ENCODE measurements at regions not wholly inside any gene's neighbourhood (a gene's known extent, or its start where the extent isn't known, plus 50 kb on each side); places are given as distances from the start of the nearest gene placed in this dataset.

DNA sequence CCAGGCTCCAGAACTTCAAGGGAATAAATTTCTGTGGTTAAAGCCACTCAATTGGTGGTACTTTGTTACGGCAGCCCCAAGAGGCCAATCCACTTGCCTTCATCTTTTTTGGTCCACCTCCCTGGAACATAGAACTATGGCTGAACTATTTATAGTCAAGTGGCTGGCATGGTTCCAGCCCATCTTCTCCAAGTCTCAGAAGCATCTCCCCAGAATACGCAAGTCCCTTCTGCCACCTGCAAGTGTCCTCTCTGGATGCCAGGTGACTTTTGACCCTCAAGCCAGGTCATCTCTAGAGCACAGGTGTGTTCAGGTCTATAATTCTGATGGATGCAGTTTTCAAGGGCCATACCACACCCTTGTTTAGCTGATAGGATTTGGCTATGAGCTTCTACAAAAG is 371.5 kb downstream of the AACS start:
- no peak for DNase-seq

DNA sequence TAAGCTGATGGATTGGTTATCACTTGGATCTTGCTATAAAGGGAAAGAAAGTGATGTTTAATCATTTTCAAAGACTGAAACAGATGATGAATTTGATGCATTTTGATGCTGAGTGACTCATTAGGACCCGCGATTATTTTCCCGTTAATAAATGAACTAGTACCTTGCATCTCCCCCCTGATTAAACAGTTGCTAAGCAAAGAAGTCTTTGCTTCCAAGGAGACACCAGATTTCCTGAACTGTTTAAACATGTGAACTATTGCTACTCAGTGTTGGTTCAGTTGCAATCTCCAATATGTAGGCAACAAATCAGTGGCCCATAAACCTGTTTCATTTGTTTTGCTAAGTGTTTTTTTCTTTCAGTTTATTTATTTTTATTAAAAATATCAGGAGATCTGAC is 375.2 kb downstream of the AACS start:
- DNase-seq: no peak

DNA sequence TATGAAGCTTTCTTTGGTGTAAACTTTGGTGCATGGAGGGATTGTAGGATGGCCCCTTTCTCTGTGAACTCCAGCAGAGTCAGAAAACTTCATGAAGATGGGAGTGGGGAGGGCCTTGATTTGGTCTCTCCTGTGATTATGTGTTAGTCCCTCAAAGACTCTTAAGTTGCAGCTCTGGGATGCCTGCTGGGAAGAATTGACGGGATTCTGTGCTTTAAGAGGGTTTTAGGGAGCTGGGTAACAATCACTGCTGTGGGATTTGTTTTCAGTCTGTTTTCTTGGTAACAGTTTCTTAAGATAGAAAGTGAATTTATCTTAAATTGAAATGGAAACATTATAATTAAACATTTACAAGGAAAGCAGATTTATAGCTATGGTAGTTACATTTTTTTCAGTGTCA is 378.1 kb downstream of the AACS start:
- no peak for DNase-seq

DNA sequence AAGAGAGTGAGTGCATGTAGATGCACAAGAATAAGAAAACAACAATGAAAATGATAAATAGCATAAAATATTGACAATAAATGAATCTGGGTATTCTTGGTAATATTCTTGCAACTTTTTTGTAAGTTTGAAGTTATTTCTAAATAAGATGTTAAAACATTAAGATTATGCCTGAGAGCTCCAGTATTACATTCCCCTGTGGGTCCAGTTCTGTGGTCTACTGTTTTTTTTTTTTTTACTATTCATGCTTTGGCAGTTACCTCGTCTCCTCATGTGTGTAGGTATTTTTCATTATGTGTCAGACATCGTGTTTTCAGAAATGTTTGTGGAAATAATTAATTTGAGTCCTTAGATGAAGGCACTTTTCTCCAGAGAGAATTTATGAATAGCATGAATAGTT is 386.2 kb downstream of the AACS start:
- DNase-seq: no peak

DNA sequence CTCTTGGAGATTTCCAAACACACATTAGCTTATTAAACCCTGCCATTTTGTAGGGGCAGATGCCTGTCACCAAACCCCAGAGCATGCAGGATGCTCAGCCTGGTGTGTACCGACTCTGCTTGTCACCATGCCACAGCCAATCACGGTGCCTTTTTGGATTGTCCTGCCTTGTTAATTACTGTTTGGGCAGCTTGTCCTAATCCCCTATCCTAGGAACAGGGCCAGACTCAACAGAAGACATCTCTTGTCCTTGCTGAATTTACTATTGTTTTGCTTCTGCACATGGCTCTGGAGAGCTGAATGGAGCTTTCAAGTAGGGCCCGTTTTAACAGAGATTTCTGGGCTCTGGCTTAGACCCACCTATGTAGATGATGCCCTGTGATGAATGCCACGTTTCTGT is 388.5 kb downstream of the AACS start:
- DNase-seq: no peak

DNA sequence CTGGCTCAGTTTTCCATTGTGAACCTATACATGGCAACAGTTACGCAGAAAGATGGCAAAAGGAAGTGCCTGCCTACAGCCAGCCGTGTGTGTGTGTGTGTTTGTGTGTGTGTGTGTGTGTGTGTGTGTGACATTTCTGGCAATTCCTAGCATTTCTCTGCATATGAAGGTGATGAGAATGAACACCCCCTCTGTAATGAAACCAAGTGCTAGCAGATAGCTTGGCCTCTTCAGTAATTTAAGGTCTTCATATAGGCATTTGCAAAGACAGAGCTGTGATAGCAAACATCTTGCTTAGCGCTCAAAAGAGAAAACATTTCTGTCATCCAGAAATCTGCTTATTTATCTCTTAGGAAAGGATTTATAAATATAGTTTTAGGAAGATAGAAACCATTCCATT is 389.1 kb downstream of the AACS start:
- no peak for DNase-seq

DNA sequence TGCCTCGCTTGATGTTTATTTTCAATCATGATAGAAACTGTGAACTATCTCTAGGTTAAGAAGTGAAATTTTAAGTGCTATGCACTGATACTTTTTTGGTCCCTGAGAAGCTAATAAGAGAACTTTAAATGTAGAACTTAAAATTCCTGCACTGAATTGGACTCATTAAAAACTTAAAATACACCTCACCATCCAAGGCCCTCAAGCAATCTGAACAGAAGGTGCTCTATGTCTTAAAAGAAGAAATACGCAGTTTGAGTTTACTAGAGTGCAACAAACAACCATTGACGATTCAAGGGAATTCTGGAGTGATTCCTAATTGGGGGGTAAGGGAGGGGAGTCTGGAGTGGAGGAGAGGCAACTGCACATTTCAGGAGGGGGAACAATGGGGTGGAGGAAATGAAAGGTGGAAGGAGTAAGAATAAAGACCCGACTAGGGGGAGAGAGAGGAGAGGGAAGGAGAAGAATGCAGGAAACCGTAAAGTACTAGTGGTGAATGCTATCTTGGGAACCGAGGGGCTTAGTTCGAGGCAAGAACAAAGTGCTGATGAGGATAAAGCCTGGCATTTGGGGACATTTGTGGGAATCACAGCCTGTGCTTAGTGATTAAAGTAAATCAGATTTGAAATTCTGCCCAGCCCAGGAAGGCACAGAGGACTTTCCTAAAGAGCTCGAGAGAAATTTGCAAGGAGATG is 389.7 kb downstream of the AACS start:
- DNase-seq: no peak

DNA sequence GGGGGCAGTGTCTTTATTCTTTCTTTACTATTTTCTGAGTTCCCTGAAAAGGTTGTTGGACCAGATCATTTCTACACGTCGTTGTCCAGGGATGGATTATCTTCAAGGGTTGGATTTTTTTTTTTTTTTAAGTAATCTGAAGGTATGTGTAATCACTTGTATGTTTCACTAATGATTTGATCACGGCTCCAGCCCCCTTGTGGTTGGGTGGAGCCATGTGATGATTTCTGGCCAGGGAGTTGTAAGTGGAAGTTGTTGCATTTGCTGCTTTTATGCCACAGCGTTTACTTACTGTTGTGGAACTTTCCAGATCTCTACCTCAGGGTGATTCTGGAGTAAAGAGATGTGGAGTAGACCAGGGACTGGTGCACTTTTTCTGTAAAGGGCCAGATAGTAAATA is 390.3 kb downstream of the AACS start:
- no peak for DNase-seq

DNA sequence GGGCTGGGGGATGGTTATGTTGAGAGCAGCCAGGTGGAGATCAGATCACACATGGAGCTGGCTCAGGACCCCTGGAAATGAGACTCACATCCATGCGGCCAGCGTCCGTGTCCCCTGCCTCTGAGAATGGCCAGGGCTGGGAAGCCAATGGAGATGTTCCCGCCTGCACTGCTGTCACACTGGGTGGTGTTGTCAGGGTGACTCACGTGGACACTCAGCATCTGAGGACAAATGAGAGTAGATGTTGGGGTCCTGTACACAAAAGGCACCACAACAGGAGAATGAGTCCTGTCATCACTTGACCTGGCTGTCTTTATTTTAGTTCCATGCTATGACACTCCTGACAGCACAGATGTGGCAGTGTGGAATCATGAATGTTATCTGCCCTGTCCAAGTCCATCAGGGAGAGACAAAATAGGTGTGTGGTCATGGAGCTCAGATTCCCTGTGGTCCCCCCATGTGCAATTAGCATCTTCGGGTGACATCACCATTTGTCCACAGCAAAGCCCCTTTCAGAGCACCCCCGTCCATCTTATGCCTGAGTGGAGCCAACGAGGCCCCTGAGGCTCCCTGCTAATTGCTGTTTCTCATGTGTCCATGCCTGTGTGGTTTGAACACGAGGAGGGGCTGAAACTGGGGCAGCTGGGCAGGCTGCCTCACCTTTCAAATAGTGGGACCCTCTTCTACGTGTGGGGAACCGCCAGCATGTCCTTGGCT is 393.5 kb downstream of the AACS start:
- no peak for DNase-seq

DNA sequence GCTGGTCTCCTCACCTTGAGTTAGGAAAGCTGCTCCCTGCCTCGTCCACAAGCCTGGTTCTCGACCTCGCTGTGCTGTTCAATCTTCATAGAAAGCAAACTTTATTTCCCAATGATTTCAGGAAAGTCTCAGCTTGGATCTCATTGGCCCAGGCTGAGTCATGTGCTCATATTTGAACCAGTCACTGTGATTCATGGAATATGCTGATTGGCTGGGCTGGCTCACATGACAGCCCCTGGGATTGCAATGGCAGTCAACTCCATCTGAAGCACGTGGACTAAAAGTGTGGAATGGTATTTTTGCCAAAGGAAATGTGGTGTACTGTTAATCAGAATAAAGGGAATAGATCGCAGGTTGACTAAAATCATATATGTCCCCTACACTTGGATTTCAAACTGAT is 396.6 kb downstream of the AACS start:
- no peak for DNase-seq

DNA sequence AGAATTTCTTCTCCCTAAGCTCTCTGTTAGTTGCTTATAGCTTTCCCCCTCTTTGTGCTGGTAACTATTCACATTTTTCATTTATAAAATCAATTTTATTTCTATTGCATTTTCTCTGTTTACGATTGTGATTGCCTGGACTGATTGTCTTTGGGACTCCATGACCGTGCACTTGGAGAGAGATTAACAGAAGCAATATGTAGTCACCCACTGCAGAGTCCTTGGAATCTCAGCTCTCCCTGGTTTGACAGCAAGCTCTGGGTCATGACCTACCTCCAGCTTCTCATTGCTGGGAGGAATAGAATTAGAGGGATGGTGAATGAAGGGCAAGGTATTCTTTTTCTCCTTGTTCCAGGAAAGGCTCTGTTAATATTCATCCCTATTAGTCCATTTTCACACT is 398.2 kb downstream of the AACS start:
- DNase-seq: no peak

DNA sequence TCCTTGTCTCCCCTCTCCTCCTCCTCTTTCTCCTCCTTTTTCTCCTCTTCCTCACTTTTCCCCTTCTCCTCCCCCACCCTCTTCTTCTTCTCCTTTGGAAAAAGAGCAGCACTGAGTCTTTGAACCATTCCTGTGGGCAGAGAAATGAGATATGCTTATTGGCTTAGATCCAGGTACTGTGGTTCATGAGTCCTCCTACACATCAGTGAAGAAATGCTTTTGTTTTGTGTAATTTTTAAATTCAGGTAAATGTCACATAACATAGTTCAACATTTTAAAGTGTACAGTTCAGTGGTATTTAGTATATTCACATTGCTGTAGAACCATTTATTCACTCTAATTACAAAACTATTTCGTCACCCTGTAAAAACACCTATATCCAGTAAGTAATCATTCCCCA is 402.1 kb downstream of the AACS start:
- no peak for DNase-seq

DNA sequence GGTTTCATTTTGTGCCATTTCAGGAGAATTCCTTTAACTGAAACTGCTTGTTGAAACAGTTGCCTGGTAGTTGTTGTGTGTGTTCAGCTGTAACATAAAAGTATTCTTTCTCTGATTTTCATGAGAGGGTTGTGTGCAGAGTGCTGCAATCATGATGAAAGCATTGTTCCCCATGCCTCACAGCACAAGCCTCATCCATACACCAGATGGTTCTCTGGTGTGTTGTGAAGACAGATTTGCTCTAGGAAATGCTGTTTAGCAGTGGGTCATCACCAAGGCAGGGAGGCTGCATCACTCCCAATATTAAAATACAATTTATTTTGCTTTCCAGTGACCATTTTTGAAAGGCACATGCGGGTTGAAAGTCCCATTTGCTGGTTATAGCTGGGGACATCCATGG is 404.4 kb downstream of the AACS start:
- DNase-seq: no peak

DNA sequence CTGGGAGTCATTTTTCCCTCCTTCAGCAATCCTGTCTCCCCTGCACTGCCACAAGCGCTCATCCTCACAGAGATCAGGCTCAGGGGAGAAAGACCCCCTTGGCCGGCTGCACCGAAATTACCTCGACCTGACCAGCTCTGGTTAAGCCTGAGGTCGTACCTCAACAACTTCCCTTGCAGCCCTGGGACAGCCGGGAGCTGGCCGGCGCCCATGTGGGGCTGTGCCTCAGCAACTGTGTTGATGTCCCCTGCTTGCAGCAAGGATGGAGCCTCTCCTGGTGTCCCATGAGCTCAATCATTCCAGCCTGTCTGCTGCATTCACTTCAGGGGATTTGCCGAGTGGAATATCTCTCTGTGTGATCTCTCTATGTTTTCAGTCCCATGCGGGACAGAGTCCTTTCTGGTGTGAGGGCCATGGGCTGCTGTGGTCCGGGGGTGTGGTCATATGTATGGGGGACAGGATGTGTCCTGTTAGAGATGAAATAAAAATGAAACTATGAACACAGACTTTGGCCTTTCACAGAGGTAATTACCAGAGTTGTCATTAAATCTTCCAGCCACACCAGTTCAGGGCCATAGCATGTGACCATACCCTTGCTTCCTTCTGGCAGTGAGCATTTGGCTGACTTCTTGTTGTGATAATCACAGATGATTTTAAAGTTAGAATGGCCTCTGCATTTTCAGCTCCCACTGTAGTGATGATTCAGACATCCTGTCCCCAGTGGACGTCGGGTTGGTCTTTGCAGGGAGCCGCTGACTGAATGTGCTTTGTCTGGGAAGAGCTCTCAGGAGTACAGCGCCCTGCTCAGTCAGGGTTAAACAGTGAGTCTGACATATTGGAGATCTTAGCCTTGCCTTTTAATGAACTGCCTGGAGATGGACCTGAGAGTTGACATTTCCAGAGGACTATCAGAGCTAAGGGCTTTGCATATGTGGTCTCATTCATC is 405.9 kb downstream of the AACS start:
- no peak for DNase-seq

DNA sequence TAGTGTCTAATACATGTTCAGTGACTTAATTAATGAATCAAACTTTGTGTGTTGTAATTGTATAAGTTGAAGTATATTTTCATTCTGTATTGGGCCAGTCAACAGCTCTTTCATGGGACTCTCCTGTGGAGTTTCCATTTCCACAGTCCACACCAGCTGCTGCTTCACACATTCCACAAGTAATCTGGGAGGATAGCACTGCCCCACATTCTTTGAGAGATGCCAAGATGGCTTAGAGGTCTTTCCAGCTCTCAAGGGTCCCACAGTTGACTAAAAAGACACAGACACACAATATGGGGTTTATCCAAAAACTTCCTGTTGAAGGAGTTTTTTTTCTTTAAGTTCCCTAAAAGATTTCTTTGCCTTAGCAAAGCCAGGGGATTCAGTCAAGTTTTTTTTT is 408.3 kb downstream of the AACS start:
- no peak for DNase-seq

DNA sequence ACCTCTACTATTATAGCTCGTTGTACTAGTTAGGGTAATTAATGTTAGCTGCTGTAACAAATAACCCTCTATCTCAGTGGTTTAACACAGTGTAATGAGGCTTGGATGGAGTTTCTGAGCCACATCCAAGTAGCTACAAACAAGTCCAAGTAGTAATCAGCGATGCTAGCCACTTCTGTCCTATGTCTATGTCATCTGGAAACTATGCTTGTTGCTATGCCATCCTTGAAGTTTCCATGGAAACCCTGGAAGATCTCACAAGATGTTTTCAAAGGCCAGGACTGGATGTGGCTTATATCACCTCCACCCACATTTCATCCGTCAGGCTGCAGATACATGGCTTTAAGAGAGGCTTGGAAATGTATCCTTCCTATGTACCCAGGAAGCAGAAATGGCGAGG is 422.1 kb downstream of the AACS start:
- DNase-seq: no peak

DNA sequence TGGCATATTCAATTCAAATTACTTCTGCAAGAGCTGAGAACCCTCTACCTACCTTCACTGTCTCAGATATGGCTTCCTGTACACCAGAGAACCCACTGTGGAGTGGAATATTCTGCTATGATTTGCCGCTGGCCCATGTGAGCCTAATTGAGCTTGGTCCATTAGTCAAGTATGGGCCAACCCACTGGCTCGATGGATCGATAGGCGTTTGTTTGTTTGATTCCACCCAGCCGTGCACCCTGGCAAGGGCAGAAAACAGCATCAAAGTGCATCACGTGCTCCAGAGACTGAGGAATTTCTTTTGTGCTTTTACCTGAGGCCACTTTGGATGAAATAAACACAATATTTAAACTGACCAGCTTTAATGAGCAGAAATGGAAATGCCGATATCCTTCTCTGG is 426.3 kb downstream of the AACS start:
- no peak for DNase-seq

DNA sequence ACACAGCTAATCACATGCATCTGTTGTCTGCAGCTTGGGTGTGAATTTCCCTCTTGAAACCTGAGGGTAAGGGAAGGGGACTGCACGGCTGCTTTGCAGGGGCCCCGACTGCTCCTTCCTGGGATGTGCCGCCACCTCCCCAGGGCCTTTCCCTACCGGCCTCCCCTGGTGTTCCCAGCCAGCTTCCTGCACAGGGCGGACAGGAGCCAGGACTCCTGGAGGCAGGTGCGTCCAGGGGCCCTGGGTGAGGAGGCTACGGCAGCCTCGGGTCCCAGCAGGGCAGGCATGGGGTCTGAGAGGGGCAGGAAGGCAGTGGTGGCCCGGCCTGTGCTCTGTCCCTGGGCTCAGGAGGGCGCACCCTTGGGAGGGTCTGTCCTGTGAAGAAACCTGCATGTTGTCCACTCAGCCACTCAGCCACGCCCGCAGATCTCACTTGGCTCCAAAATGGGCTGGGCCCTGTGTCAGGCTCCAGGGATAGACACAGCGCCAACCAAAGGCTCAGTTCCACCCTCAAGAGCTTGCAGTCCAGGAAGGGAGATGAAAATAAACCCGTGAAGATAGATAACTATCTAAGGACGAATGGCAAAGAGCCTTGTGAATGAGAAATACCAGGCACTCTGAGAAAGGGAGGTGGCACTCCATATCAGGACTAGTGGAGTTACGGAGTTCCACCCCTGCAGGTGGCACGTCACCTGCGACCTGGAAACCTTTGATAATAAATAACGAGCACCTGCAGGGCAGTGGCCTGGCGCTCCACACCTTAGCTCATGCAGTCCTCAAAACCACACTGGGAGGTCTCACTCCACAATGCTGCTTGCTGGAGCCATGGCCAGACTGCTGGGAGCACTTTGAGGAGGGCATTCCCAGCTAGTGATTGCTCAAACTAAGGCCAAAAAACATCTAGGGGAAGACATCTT is 427.4 kb downstream of the AACS start:
- DNase-seq: peak; percentile 66

DNA sequence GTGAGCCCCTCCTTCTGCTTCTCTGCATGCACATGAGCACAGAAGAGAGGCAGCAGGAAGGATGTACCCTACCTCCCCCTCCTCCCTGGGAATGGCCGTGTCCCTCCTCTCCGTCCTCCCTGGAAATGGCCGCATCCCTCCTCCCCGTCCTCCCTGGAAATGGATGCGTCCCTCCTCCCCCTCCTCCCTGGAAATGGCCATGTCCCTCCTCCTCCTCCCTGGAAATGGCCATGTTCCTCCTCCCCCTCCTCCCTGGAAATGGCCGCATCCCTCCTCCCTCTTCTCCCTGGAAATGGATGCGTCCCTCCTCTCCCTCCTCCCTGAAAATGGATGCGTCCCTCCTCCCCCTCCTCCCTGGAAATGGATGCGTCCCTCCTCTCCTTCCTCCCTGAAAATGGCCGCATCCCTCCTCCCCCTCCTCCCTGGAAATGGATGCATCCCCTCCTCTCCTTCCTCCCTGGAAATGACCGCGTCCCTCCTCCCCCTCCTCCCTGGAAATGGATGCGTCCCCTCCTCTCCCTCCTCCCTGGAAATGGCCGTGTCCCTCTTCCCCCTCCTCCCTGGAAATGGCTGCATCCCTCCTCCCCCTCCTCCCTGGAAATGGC is 428.6 kb downstream of the AACS start:
- DNase-seq: no peak

DNA sequence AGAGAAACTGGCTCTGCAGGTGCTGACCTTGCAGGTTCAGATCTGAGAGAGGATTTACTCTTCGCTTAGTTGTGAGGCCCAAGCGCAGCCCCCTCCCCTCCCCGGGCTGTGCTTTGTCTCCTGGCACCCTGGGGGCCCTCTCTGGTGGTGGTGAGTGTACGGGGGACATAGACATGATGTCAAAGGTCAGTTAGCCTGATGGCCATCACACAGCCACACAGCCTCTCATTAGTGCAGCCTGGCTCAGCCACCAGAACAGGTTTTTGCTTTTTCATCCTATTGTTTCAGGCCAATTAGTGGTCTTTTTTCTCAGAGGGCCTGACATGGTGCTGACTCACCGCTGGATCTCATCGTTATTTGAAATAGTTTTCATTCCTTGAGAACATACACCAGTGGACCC is 437.9 kb downstream of the AACS start:
- DNase-seq: no peak

DNA sequence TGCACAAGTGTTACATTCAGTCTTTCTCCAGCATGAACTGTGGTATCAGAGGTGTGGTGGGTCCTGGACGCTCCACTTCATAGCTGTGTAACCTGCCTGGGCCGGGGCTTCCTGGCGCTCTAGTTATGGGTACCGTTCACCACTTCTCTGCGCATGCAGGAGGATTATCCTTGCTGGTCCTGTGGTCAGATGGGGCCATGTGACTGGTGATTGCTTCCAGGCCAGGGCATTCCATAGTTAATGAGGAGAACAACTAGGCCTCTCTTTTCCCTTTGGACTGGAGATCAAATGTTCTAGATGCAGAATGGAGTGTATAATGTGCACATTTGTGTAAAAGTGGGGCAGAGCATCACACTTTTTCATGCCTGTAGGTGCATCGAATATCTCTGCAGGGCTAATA is 444.0 kb downstream of the AACS start:
- DNase-seq: no peak

All from NCI-H510A treated with DMSO at 0.1 percent for 48 hours (cell line).